ENCODE measurements at regions not wholly inside any gene's neighbourhood (a gene's known extent, or its start where the extent isn't known, plus 50 kb on each side); places are given as distances from the start of the nearest gene placed in this dataset.
A peak's percentile ranks its signal among the peaks of the same experiment; 100 is the strongest.
"Not testable (repeated sequence)": the region's sequence is repeated elsewhere in the genome, so short reads cannot be mapped to it uniquely, and the experiment has no call there.

GRCh38 chr5:104569621-104570020 lies 1007.0 kb upstream of the NUDT12 start (continued):
- no peak for TF ChIP-seq ZBTB10 (tag by site-specific recombination; IDR thresholded peaks at IDR 0.05)

- H3K4me1 ChIP-seq (ENCODE audit: control insufficient read depth, insufficient read depth, low read length): no peaks in the 10 kb centered on the region
Observed at GRCh38 chr5:104564530-104564929, 1001.9 kb upstream of the NUDT12 start.

GRCh38 chr5:104556957-104557356 lies 994.4 kb upstream of the NUDT12 start:
- POLR2A ChIA-PET: no interaction called here
- TF ChIP-seq ZNF585B (tag by site-specific recombination; IDR thresholded peaks at IDR 0.05): peak; percentile 70
- no peak for TF ChIP-seq ZNF266 (tag by site-specific recombination; IDR thresholded peaks at IDR 0.05; ENCODE audit: low read depth)
- H3K27ac ChIP-seq (ENCODE audit: extremely low read depth, low read depth, low read length): no peak overlapping the region

More at GRCh38 chr5:104564530-104564929, 1001.9 kb upstream of the NUDT12 start:
- no peaks in the 10 kb centered on the region for H3K36me3 ChIP-seq (ENCODE audit: control insufficient read depth in 2 of 2, insufficient read depth in 1 of 2, low read length in 2 of 2)
- TF ChIP-seq ZNF416 (tag by site-specific recombination; IDR thresholded peaks at IDR 0.05) (no peak), ZSCAN30 (tag by site-specific recombination; IDR thresholded peaks at IDR 0.05) (no peak), ZNF776 (tag by site-specific recombination; IDR thresholded peaks at IDR 0.05; ENCODE audit: borderline replicate concordance) (no peak), ZNF221 (tag by site-specific recombination; IDR thresholded peaks at IDR 0.05; ENCODE audit: borderline replicate concordance) (no peak), GFI1B (tag by site-specific recombination; IDR thresholded peaks at IDR 0.05) (no peak), EGR2 (tag by site-specific recombination; IDR thresholded peaks at IDR 0.05; ENCODE audit: low read depth) (no peak), ZNF302 (tag by site-specific recombination; IDR thresholded peaks at IDR 0.05; ENCODE audit: low read depth) (no peak)
- no peak overlapping the region for H3K4me3 ChIP-seq (ENCODE audit: low read depth, low read length)
- ChIA-PET POLR2A (no interaction called here), CTCF (interaction anchor here (0.5 to 1.0 kb wide), 2 partner anchors 59 to 525 kb away, joined by 3 to 9 read pairs; no protein-coding TSS in a partner anchor)
- no peaks in the 10 kb centered on the region for H3K9me3 ChIP-seq (ENCODE audit: control insufficient read depth, insufficient read depth, low read depth, low read length)
- H3K27ac ChIP-seq (ENCODE audit: extremely low read depth, low read depth, low read length): no peak overlapping the region

GRCh38 chr5:104551628-104552027 lies 989.0 kb upstream of the NUDT12 start:
- no peak for TF ChIP-seq ZNF311 (tag by site-specific recombination; IDR thresholded peaks at IDR 0.05; ENCODE audit: borderline replicate concordance)
- no peak for TF ChIP-seq ZNF23 (tag by site-specific recombination; IDR thresholded peaks at IDR 0.05; ENCODE audit: borderline replicate concordance)
- TF ChIP-seq ZNF426 (tag by site-specific recombination; IDR thresholded peaks at IDR 0.05): no peak
- TF ChIP-seq ZNF585B (tag by site-specific recombination; IDR thresholded peaks at IDR 0.05): no peak
- TF ChIP-seq ZNF510 (tag by site-specific recombination; IDR thresholded peaks at IDR 0.05; ENCODE audit: insufficient replicate concordance): no peak
- no peak for TF ChIP-seq ZNF202 (tag by site-specific recombination; IDR thresholded peaks at IDR 0.05; ENCODE audit: borderline replicate concordance)
- TF ChIP-seq SP3 (tag by site-specific recombination; IDR thresholded peaks at IDR 0.05): no peak
- TF ChIP-seq ZNF248 (tag by site-specific recombination; IDR thresholded peaks at IDR 0.05): no peak
- Histone ChIP-seq H3K4me3 (ENCODE audit: low read depth, low read length) (no peak overlapping the region), H3K27ac (ENCODE audit: extremely low read depth, low read depth, low read length) (no peak overlapping the region), H3K36me3 (ENCODE audit: control insufficient read depth in 2 of 2, insufficient read depth in 1 of 2, low read length in 2 of 2) (no peaks in the 10 kb centered on the region), H3K9me3 (ENCODE audit: control insufficient read depth, insufficient read depth, low read depth, low read length) (no peaks in the 10 kb centered on the region), H3K4me1 (ENCODE audit: control insufficient read depth, insufficient read depth, low read length) (no peaks in the 10 kb centered on the region)
- CTCF ChIA-PET: no interaction called here
- POLR2A ChIA-PET: no interaction called here

More at GRCh38 chr5:104556957-104557356, 994.4 kb upstream of the NUDT12 start:
- H3K4me3 ChIP-seq (ENCODE audit: low read depth, low read length): no peak overlapping the region
- H3K36me3 ChIP-seq (ENCODE audit: control insufficient read depth in 2 of 2, insufficient read depth in 1 of 2, low read length in 2 of 2): no peaks in the 10 kb centered on the region
- no peaks in the 10 kb centered on the region for H3K9me3 ChIP-seq (ENCODE audit: control insufficient read depth, insufficient read depth, low read depth, low read length)
- no peaks in the 10 kb centered on the region for H3K4me1 ChIP-seq (ENCODE audit: control insufficient read depth, insufficient read depth, low read length)
- CTCF ChIA-PET: no interaction called here

GRCh38 chr5:104546871-104547270 lies 984.3 kb upstream of the NUDT12 start:
- H3K36me3 ChIP-seq (ENCODE audit: control insufficient read depth in 2 of 2, insufficient read depth in 1 of 2, low read length in 2 of 2); H3K4me3 ChIP-seq (ENCODE audit: low read depth, low read length); CTCF ChIA-PET; H3K4me1 ChIP-seq (ENCODE audit: control insufficient read depth, insufficient read depth, low read length); POLR2A ChIA-PET; H3K9me3 ChIP-seq (ENCODE audit: control insufficient read depth, insufficient read depth, low read depth, low read length); H3K27ac ChIP-seq (ENCODE audit: extremely low read depth, low read depth, low read length): not testable (repeated sequence)

Measured in HEK293 (cell line).